K562 (cell line): ENCODE measurements at regions not wholly inside any gene's neighbourhood (a gene's known extent, or its start where the extent isn't known, plus 50 kb on each side); places are given as distances from the start of the nearest gene placed in this dataset.

Source experiments
- ATAC-seq: fragments of 200-7000 bp; cut with Tn5 transposase; 3 replicates; pipeline ENCODE4 v1.9.1; 2020; ENCODE audit warnings: moderate library complexity
- BruUV-seq: library from RNA; stranded (reverse); fragments of 400-500 nt; replicated peaks from 2 replicates; lab custom pipeline; 2021; lab: Mats Ljungman, UMichigan
- CTCF ChIA-PET: fragments of 300-600 bp; formaldehyde crosslinking; extraction: SDS; loops from one replicate; lab custom pipeline; 2021; ENCODE audit warnings: low intra/inter-chr PET ratio; lab: Yijun Ruan, JAX
- POLR2A ChIA-PET: fragments of 300-600, 350-650 bp; sonication (Branson Sonifier 250); formaldehyde crosslinking; extraction: SDS; loops from one replicate; lab custom pipeline; 2021; ENCODE audit warnings: antibody characterized with exemption, inconsistent platforms; lab: Yijun Ruan, JAX
- DNase-seq, 4 experiments: peaks; one replicate each; pipeline versions ENCODE4 v3.0.0 to v3.0.0-alpha.2; 2011 to 2018; ENCODE audit warnings: low spot score in 3 of 4, mixed read lengths in 3 of 4; ENCODE audit errors: extremely low read depth in 1 of 4
- FAIRE-seq: peaks from 2 replicates; lab custom pipeline; 2011; peaks lifted over from hg19 to GRCh38; lab: Jason Lieb, UNC
- H2AFZ ChIP-seq: 2 replicates; pipeline ENCODE4 v1.6.0; 2011; ENCODE audit warnings: low read depth, low read length, control low read depth, inconsistent platforms
- H3K27ac ChIP-seq: fragments of 200-600 bp; 3 replicates; pipeline ENCODE4 v1.8.0; 2011; ENCODE audit warnings: low read depth, mild to moderate bottlenecking, control low read depth, inconsistent platforms, low read length, moderate library complexity, mixed read lengths; ENCODE audit errors: extremely low read depth
- H3K27me3 ChIP-seq, 2 experiments: fragments of 300-600 bp in 1 of 2; 2 replicates in 1 of 2; 3 replicates in 1 of 2; pipeline versions ENCODE4 v1.6.0 to v1.8.0; 2011; ENCODE audit warnings: inconsistent platforms in 2 of 2, low read length in 2 of 2, mild to moderate bottlenecking in 1 of 2, mixed read lengths in 1 of 2, moderate library complexity in 1 of 2; ENCODE audit not compliant: control insufficient read depth in 2 of 2, insufficient read depth in 2 of 2
- H3K36me3 ChIP-seq: fragments of 300-600 bp; 3 replicates; pipeline ENCODE4 v1.8.0; 2011; ENCODE audit warnings: mild to moderate bottlenecking, low read length, inconsistent platforms; ENCODE audit not compliant: control insufficient read depth, insufficient read depth
- H3K4me1 ChIP-seq, 2 experiments: fragments of 200-600 bp in 1 of 2; replicated peaks in 1 of 2; 2 replicates in 1 of 2; 3 replicates in 1 of 2; pipeline versions ENCODE4 v1.5.1 to v1.8.0; 2011; ENCODE audit warnings: inconsistent platforms in 2 of 2, low read length in 2 of 2, mild to moderate bottlenecking in 1 of 2, mixed read lengths in 1 of 2, moderate library complexity in 1 of 2; ENCODE audit not compliant: control insufficient read depth in 2 of 2, insufficient read depth in 2 of 2
- H3K4me2 ChIP-seq: 2 replicates; pipeline ENCODE4 v1.6.1; 2011; ENCODE audit warnings: low read length, control low read depth, inconsistent platforms, mixed read lengths; ENCODE audit not compliant: insufficient read depth
- H3K4me3 ChIP-seq: fragments of 200-600 bp; sonication (generic), shearing (Covaris generic); 2 replicates; pipeline ENCODE4 v1.5.1; 2016; ENCODE audit warnings: control low read depth, inconsistent platforms
- H3K79me2 ChIP-seq: fragments of 200-600 bp; 3 replicates; pipeline ENCODE4 v1.8.0; 2011; ENCODE audit warnings: low read length, inconsistent platforms; ENCODE audit not compliant: control insufficient read depth, insufficient read depth
- H3K9ac ChIP-seq, 2 experiments: 2 replicates each; pipeline versions ENCODE4 v1.6.0 to v1.6.1; 2011; ENCODE audit warnings: low read depth in 2 of 2, low read length in 2 of 2, control low read depth in 1 of 2, inconsistent platforms in 1 of 2, mild to moderate bottlenecking in 1 of 2, mixed read lengths in 1 of 2; ENCODE audit not compliant: insufficient read depth in 1 of 2
- H3K9me1 ChIP-seq: one replicate; pipeline ENCODE4 v1.6.0; 2011; ENCODE audit warnings: inconsistent platforms, mild to moderate bottlenecking, low read length, moderate library complexity; ENCODE audit not compliant: control insufficient read depth, insufficient read depth
- H3K9me3 ChIP-seq: replicated peaks from 2 replicates; pipeline ENCODE4 v1.5.1; 2011; ENCODE audit warnings: low read depth, low read length, inconsistent platforms; ENCODE audit not compliant: control insufficient read depth, insufficient read depth
- H4K20me1 ChIP-seq: replicated peaks from 2 replicates; pipeline ENCODE4 v1.6.1; 2011; ENCODE audit warnings: low read length, inconsistent platforms, mixed read lengths; ENCODE audit not compliant: control insufficient read depth, insufficient read depth
- BDP1 ChIP-seq: IDR thresholded peaks from 3 replicates; pipeline ENCODE4 v1.6.1; 2011; ENCODE audit not compliant: insufficient read length, insufficient read depth
- L3MBTL2 ChIP-seq: fragments of 450-650 bp; IDR thresholded peaks from 2 replicates; pipeline ENCODE4 v1.6.1; 2016; ENCODE audit warnings: mild to moderate bottlenecking, moderate library complexity
- MECOM ChIP-seq: fragments of 250-450 bp; sonication (Bioruptor Pico); IDR thresholded peaks from 2 replicates; pipeline ENCODE4 v1.8.0; 2022; ENCODE audit warnings: inconsistent platforms
- U2AF1 ChIP-seq: fragments of 200-400 bp; formaldehyde crosslinking; optimal IDR thresholded peaks from 2 replicates; pipeline ENCODE3; 2017; ENCODE audit warnings: mild to moderate bottlenecking, low read depth, low read length, moderate library complexity
- WGBS: fragments of 100-300 bp; shearing (Covaris generic); methylation state at CpG from one replicate; pipeline ENCODE4 v1.1.6; 2016; ENCODE audit warnings: low coverage, mixed read lengths; ENCODE audit not compliant: insufficient coverage; ENCODE audit errors: missing lambda C conversion rate; 5-methylcytosine and 5-hydroxymethylcytosine counted together
- in situ Hi-C: fragments of 300-500 bp; cut with MboI; formaldehyde crosslinking; loops from 4 replicates; pipeline ENCODE4 v1.15.0; 2018; ENCODE audit warnings: inconsistent platforms, mixed read lengths
- intact Hi-C: fragments of 100-400 bp; cut with micrococcal nuclease; formaldehyde crosslinking; loops from 2 replicates; pipeline ENCODE4 v1.14.2; 2022
- TF ChIP-seq, protein P1 (sequence below), 2 experiments: fragments of 450-650 bp; IDR thresholded peaks; 2 replicates each; pipeline ENCODE4 v1.6.1; 2018; ENCODE audit warnings: mild to moderate bottlenecking in 2 of 2, low read depth in 1 of 2; ENCODE audit not compliant: partially characterized antibody in 2 of 2
- TF ChIP-seq, protein P2 (sequence below): fragments of 250-450 bp; sonication (Bioruptor Pico); IDR thresholded peaks from 2 replicates; pipeline ENCODE4 v1.4.0; 2020; ENCODE audit warnings: mild to moderate bottlenecking, moderate library complexity, borderline replicate concordance

- in situ Hi-C loops: no loop called here
- H3K9ac ChIP-seq: no peak overlapping the region
- no TSS peak for BruUV-seq
- H3K4me3 ChIP-seq: no peak overlapping the region
- no peaks in the 10 kb centered on the region for H3K36me3 ChIP-seq
- intact Hi-C loops: no loop called here
- H3K9me1 ChIP-seq: no peaks in the 10 kb centered on the region
- ATAC-seq (no peak), DNase-seq (no peak), FAIRE-seq (no peak)
- no peaks in the 10 kb centered on the region for H3K27me3 ChIP-seq
- no peaks in the 10 kb centered on the region for H3K79me2 ChIP-seq
- ChIA-PET CTCF (no interaction called here), POLR2A (interaction anchor here (1.1 kb wide), 1 partner anchor 42 kb away, joined by 3 read pairs; no protein-coding TSS in a partner anchor)
- H2AFZ ChIP-seq: no peak overlapping the region
- H3K27ac ChIP-seq: no peak overlapping the region
- H3K4me1 ChIP-seq: no peaks in the 10 kb centered on the region
- WGBS: 0% methylated on average over 2 of the region's 2 CpGs
- no peak for TF ChIP-seq L3MBTL2
- TF ChIP-seq, protein P1, sequence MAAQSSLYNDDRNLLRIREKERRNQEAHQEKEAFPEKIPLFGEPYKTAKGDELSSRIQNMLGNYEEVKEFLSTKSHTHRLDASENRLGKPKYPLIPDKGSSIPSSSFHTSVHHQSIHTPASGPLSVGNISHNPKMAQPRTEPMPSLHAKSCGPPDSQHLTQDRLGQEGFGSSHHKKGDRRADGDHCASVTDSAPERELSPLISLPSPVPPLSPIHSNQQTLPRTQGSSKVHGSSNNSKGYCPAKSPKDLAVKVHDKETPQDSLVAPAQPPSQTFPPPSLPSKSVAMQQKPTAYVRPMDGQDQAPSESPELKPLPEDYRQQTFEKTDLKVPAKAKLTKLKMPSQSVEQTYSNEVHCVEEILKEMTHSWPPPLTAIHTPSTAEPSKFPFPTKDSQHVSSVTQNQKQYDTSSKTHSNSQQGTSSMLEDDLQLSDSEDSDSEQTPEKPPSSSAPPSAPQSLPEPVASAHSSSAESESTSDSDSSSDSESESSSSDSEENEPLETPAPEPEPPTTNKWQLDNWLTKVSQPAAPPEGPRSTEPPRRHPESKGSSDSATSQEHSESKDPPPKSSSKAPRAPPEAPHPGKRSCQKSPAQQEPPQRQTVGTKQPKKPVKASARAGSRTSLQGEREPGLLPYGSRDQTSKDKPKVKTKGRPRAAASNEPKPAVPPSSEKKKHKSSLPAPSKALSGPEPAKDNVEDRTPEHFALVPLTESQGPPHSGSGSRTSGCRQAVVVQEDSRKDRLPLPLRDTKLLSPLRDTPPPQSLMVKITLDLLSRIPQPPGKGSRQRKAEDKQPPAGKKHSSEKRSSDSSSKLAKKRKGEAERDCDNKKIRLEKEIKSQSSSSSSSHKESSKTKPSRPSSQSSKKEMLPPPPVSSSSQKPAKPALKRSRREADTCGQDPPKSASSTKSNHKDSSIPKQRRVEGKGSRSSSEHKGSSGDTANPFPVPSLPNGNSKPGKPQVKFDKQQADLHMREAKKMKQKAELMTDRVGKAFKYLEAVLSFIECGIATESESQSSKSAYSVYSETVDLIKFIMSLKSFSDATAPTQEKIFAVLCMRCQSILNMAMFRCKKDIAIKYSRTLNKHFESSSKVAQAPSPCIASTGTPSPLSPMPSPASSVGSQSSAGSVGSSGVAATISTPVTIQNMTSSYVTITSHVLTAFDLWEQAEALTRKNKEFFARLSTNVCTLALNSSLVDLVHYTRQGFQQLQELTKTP (IDR thresholded peaks at IDR 0.05; ENCODE audit: low read depth in 1 of 2, partially characterized antibody in 2 of 2): no peak
- TF ChIP-seq, protein P2, sequence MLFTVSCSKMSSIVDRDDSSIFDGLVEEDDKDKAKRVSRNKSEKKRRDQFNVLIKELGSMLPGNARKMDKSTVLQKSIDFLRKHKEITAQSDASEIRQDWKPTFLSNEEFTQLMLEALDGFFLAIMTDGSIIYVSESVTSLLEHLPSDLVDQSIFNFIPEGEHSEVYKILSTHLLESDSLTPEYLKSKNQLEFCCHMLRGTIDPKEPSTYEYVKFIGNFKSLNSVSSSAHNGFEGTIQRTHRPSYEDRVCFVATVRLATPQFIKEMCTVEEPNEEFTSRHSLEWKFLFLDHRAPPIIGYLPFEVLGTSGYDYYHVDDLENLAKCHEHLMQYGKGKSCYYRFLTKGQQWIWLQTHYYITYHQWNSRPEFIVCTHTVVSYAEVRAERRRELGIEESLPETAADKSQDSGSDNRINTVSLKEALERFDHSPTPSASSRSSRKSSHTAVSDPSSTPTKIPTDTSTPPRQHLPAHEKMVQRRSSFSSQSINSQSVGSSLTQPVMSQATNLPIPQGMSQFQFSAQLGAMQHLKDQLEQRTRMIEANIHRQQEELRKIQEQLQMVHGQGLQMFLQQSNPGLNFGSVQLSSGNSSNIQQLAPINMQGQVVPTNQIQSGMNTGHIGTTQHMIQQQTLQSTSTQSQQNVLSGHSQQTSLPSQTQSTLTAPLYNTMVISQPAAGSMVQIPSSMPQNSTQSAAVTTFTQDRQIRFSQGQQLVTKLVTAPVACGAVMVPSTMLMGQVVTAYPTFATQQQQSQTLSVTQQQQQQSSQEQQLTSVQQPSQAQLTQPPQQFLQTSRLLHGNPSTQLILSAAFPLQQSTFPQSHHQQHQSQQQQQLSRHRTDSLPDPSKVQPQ (CRISPR knock-in tag): no peak
- TF ChIP-seq U2AF1: no peak
- TF ChIP-seq BDP1: no peak
- no peak for TF ChIP-seq MECOM (CRISPR knock-in tag)
- TF ChIP-seq, all 486 proteins: peak for 0
- no peaks in the 10 kb centered on the region for H3K9me3 ChIP-seq
- H4K20me1 ChIP-seq: no peaks in the 10 kb centered on the region
- H3K4me2 ChIP-seq: no peak overlapping the region
These were observed 115.2 kb upstream of the AGBL1 start for GRCh38 chr15:85964471-85964870.
